ENCODE measurements at regions not wholly inside any gene's neighbourhood (a gene's known extent, or its start where the extent isn't known, plus 50 kb on each side); places are given as distances from the start of the nearest gene placed in this dataset.

- peaks cover 4% of the 10 kb centered on the region for H3K36me3 Mint-ChIP-seq (ENCODE audit: low read depth, unreplicated experiment)
- peak; percentile 21 for DNase-seq (ENCODE audit: low spot score)
- H3K4me3 Mint-ChIP-seq (ENCODE audit: unreplicated experiment): no peak overlapping the region
These were observed 196.9 kb upstream of the RHOBTB1 start for GRCh38 chr10:61140765-61141392.

GRCh38 chr10:61139592-61139953, 195.6 kb upstream of the RHOBTB1 start:
- H3K27ac Mint-ChIP-seq (ENCODE audit: unreplicated experiment): peak overlapping the region; percentile 65
- TF ChIP-seq, protein P1, sequence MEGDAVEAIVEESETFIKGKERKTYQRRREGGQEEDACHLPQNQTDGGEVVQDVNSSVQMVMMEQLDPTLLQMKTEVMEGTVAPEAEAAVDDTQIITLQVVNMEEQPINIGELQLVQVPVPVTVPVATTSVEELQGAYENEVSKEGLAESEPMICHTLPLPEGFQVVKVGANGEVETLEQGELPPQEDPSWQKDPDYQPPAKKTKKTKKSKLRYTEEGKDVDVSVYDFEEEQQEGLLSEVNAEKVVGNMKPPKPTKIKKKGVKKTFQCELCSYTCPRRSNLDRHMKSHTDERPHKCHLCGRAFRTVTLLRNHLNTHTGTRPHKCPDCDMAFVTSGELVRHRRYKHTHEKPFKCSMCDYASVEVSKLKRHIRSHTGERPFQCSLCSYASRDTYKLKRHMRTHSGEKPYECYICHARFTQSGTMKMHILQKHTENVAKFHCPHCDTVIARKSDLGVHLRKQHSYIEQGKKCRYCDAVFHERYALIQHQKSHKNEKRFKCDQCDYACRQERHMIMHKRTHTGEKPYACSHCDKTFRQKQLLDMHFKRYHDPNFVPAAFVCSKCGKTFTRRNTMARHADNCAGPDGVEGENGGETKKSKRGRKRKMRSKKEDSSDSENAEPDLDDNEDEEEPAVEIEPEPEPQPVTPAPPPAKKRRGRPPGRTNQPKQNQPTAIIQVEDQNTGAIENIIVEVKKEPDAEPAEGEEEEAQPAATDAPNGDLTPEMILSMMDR (IDR thresholded peaks at IDR 0.05; ENCODE audit: unreplicated experiment): no peak

More at GRCh38 chr10:61140765-61141392, 196.9 kb upstream of the RHOBTB1 start:
- no peak overlapping the region for H3K27ac Mint-ChIP-seq (ENCODE audit: unreplicated experiment)
- peaks cover 2% of the 10 kb centered on the region for H3K27me3 Mint-ChIP-seq (ENCODE audit: unreplicated experiment)
- peaks cover 9% of the 10 kb centered on the region for H3K4me1 Mint-ChIP-seq (ENCODE audit: unreplicated experiment)
- H3K9me3 Mint-ChIP-seq (ENCODE audit: unreplicated experiment): no peaks in the 10 kb centered on the region
- TF ChIP-seq, protein P1 (IDR thresholded peaks at IDR 0.05; ENCODE audit: unreplicated experiment): peak; percentile 78

DNA sequence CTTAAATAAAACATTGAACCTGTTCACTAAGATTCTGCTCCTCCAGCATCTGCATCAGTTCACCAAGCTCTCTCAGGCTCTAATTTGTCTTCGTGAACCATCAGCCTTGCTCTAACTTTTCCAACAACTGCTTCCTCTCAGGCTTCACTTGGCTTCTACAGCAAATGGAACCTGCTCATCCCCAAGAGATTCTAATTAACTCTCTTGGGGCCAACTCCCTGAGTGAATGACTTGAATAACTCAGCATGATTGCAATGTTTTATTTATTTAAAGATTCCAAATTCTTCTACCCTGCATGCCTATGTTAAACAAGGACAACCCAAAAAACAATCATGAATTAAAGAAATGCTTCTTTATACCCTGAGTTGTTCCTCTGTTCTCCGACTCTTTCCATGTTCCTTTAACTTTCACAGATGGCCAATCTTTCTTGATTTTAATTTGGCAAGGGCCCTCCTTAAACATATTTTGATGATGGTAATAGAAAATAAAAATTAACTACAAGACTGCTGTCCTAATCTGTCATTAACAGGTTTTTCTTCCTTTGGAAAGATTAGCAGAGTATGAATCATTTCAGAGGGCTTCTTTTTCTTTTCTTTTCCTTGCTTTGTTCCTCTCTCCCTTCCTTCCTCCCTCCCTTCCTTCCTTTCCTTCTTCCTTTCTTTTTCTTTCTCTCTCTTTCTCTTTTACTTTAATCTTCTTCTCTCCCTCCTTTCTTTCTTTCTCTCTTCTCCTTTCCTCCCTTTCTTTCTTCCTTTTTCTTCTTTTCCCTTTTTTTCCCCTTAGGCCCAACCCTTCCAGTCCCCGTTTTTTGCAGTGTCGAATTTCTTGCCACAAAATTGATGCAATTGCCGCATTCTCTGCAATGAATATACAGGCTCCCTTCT, 195.0 kb upstream of the RHOBTB1 start:
- Mint-ChIP-seq H3K27ac (ENCODE audit: unreplicated experiment) (no peak overlapping the region), H3K36me3 (ENCODE audit: low read depth, unreplicated experiment) (peaks cover 4% of the 10 kb centered on the region), H3K9me3 (ENCODE audit: unreplicated experiment) (no peaks in the 10 kb centered on the region), H3K4me3 (ENCODE audit: unreplicated experiment) (no peak overlapping the region), H3K4me1 (ENCODE audit: unreplicated experiment) (peaks cover 9% of the 10 kb centered on the region), H3K27me3 (ENCODE audit: unreplicated experiment) (peaks cover 2% of the 10 kb centered on the region)
- no peak for DNase-seq (ENCODE audit: low spot score)
- TF ChIP-seq, protein P1 (IDR thresholded peaks at IDR 0.05; ENCODE audit: unreplicated experiment): no peak

More at GRCh38 chr10:61139592-61139953, 195.6 kb upstream of the RHOBTB1 start:
- Mint-ChIP-seq H3K4me3 (ENCODE audit: unreplicated experiment) (no peak overlapping the region), H3K36me3 (ENCODE audit: low read depth, unreplicated experiment) (peaks cover 4% of the 10 kb centered on the region), H3K9me3 (ENCODE audit: unreplicated experiment) (no peaks in the 10 kb centered on the region), H3K27me3 (ENCODE audit: unreplicated experiment) (peaks cover 2% of the 10 kb centered on the region), H3K4me1 (ENCODE audit: unreplicated experiment) (peaks cover 9% of the 10 kb centered on the region)
- no peak for DNase-seq (ENCODE audit: low spot score)

DNA sequence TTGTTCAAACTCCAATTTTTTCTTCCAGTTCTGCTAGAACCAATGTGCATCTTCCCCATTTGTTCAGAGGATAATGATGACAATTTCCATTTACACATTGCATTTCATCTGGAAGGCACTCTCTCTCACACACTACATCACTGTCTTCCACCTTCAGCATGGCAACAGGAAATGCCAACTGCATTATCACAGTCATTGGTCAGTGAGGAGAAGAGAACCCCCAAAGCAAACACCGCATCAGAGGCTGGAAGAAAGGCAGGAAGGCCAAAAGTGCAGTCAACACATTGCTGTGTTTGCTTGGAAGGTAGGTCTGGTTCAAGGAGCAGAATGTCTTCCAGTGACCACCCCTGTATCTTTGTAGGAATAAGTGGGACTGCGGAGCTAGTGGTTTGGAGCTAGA, 192.2 kb upstream of the RHOBTB1 start:
- H3K4me3 Mint-ChIP-seq (ENCODE audit: unreplicated experiment): no peak overlapping the region
- no peak for DNase-seq (ENCODE audit: low spot score)
- peaks cover 2% of the 10 kb centered on the region for H3K27me3 Mint-ChIP-seq (ENCODE audit: unreplicated experiment)
- TF ChIP-seq, protein P1 (IDR thresholded peaks at IDR 0.05; ENCODE audit: unreplicated experiment): no peak
- no peaks in the 10 kb centered on the region for H3K9me3 Mint-ChIP-seq (ENCODE audit: unreplicated experiment)
- peaks cover 9% of the 10 kb centered on the region for H3K4me1 Mint-ChIP-seq (ENCODE audit: unreplicated experiment)
- H3K27ac Mint-ChIP-seq (ENCODE audit: unreplicated experiment): no peak overlapping the region
- H3K36me3 Mint-ChIP-seq (ENCODE audit: low read depth, unreplicated experiment): peaks cover 4% of the 10 kb centered on the region

- Mint-ChIP-seq H3K27me3 (ENCODE audit: unreplicated experiment) (peaks cover 2% of the 10 kb centered on the region), H3K4me3 (ENCODE audit: unreplicated experiment) (no peak overlapping the region), H3K4me1 (ENCODE audit: unreplicated experiment) (peaks cover 9% of the 10 kb centered on the region), H3K9me3 (ENCODE audit: unreplicated experiment) (no peaks in the 10 kb centered on the region), H3K36me3 (ENCODE audit: low read depth, unreplicated experiment) (peaks cover 4% of the 10 kb centered on the region), H3K27ac (ENCODE audit: unreplicated experiment) (no peak overlapping the region)
- no peak for DNase-seq (ENCODE audit: low spot score)
- TF ChIP-seq, protein P1 (IDR thresholded peaks at IDR 0.05; ENCODE audit: unreplicated experiment): no peak
These were observed 191.3 kb upstream of the RHOBTB1 start for GRCh38 chr10:61135276-61135721.
